ENCODE measurements at regions not wholly inside any gene's neighbourhood (a gene's known extent, or its start where the extent isn't known, plus 50 kb on each side); places are given as distances from the start of the nearest gene placed in this dataset.

- TF ChIP-seq ZNF462 (CRISPR knock-in tag; IDR thresholded peaks at IDR 0.05) (no peak), POLR2AphosphoS5 (IDR thresholded peaks at IDR 0.05; ENCODE audit: low read depth) (no peak)
- TF ChIP-seq, protein P1, sequence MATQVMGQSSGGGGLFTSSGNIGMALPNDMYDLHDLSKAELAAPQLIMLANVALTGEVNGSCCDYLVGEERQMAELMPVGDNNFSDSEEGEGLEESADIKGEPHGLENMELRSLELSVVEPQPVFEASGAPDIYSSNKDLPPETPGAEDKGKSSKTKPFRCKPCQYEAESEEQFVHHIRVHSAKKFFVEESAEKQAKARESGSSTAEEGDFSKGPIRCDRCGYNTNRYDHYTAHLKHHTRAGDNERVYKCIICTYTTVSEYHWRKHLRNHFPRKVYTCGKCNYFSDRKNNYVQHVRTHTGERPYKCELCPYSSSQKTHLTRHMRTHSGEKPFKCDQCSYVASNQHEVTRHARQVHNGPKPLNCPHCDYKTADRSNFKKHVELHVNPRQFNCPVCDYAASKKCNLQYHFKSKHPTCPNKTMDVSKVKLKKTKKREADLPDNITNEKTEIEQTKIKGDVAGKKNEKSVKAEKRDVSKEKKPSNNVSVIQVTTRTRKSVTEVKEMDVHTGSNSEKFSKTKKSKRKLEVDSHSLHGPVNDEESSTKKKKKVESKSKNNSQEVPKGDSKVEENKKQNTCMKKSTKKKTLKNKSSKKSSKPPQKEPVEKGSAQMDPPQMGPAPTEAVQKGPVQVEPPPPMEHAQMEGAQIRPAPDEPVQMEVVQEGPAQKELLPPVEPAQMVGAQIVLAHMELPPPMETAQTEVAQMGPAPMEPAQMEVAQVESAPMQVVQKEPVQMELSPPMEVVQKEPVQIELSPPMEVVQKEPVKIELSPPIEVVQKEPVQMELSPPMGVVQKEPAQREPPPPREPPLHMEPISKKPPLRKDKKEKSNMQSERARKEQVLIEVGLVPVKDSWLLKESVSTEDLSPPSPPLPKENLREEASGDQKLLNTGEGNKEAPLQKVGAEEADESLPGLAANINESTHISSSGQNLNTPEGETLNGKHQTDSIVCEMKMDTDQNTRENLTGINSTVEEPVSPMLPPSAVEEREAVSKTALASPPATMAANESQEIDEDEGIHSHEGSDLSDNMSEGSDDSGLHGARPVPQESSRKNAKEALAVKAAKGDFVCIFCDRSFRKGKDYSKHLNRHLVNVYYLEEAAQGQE (IDR thresholded peaks at IDR 0.05; ENCODE audit: unreplicated experiment) = no peak
These were observed 208.4 kb upstream of the RBFOX1 start (continued) for GRCh38 chr16:7124242-7124641.

DNA sequence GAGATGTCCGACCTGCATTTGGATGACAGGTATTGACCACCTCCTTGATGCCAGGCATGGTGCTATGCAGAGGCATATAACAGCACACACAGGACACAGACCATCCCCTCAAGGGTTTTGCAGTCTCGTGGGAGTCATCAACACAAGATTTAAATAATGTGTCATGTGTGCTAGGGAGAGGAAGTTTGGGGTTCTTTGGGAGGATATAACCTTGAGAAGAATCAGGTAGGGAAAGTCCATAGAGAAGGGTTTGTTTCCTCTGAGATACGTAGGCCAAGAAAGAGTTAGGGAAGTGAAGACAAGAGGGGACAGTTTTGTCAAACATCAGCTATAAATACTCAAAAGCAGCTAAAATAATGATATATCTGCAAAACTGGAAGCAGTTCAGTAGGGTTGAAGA lies 215.9 kb upstream of the RBFOX1 start:
- H3K36me3 Mint-ChIP-seq (ENCODE audit: low read depth) = no peaks in the 10 kb centered on the region
- Histone ChIP-seq H3K4me3 (no peak overlapping the region), H3K36me3 (ENCODE audit: insufficient read depth) (0 out of 2 replicates have a peak, but pooled peaks cover 5% of the 10 kb centered on the region), H3K9me2 (ENCODE audit: insufficient read depth) (no peaks in the 10 kb centered on the region), H3K27me3 (ENCODE audit: insufficient read depth) (no peaks in the 10 kb centered on the region), H3K79me2 (replicated peaks; ENCODE audit: insufficient read depth) (no peaks in the 10 kb centered on the region), H2AFZ (no peak overlapping the region), H4K20me1 (replicated peaks; ENCODE audit: insufficient read depth) (no peaks in the 10 kb centered on the region), H3K4me1 (ENCODE audit: insufficient read depth) (no peaks in the 10 kb centered on the region), H3K4me2 (no peak overlapping the region), H3K27ac (ENCODE audit: low read depth) (no peak overlapping the region), H3F3A (replicated peaks; ENCODE audit: low read depth) (no peaks in the 10 kb centered on the region)
- DNase-seq (ENCODE audit: low spot score) = no peak
- H3K4me1 Mint-ChIP-seq = peaks cover 7% of the 10 kb centered on the region; the same call in 2 of the 3 replicates
- no peak for ATAC-seq
- peaks cover 2% of the 10 kb centered on the region for H3K27me3 Mint-ChIP-seq (ENCODE audit: insufficient read depth, low read depth, poor library complexity)
- H3K9me3 Mint-ChIP-seq = peaks cover 73% of the 10 kb centered on the region
- no peak overlapping the region for H3K4me3 Mint-ChIP-seq
- no peak overlapping the region for H3K27ac Mint-ChIP-seq
- no peak for TF ChIP-seq ZNF462 (CRISPR knock-in tag; IDR thresholded peaks at IDR 0.05)
- no peak for TF ChIP-seq NANOG (IDR thresholded peaks at IDR 0.05; ENCODE audit: borderline replicate concordance)
- no peak for TF ChIP-seq EZH2 (IDR thresholded peaks at IDR 0.05; ENCODE audit: low read depth, unreplicated experiment)
